Gastrocnemius medialis (tissue), 4 donors: ENCODE measurements at regions not wholly inside any gene's neighbourhood (a gene's known extent, or its start where the extent isn't known, plus 50 kb on each side); places are given as distances from the start of the nearest gene placed in this dataset.

Experiments used
- POLR2A ChIP-seq, 2 donors: fragments of 450-650 bp; IDR thresholded peaks; one replicate each; pipeline ENCODE4 v1.6.1; 2017; ENCODE audit warnings: antibody characterized with exemption in 2 of 2, mild to moderate bottlenecking in 2 of 2, moderate library complexity in 2 of 2
- TF ChIP-seq, protein P1 (sequence below), 5 experiments: fragments of 450-650 bp in 3 of 5; fragments of 200-600 bp in 2 of 5; sonication (generic) in 2 of 5; IDR thresholded peaks in 4 of 5; conservative IDR thresholded peaks in 1 of 5; 1 replicate in 4 of 5; 2 replicates in 1 of 5; pipeline ENCODE4 v1.5.1; 2016 to 2019; ENCODE audit warnings: antibody characterized with exemption in 5 of 5, mild to moderate bottlenecking in 3 of 5, moderate library complexity in 3 of 5

- no peak for TF ChIP-seq POLR2A (IDR thresholded peaks at IDR 0.05)
- TF ChIP-seq, protein P1, sequence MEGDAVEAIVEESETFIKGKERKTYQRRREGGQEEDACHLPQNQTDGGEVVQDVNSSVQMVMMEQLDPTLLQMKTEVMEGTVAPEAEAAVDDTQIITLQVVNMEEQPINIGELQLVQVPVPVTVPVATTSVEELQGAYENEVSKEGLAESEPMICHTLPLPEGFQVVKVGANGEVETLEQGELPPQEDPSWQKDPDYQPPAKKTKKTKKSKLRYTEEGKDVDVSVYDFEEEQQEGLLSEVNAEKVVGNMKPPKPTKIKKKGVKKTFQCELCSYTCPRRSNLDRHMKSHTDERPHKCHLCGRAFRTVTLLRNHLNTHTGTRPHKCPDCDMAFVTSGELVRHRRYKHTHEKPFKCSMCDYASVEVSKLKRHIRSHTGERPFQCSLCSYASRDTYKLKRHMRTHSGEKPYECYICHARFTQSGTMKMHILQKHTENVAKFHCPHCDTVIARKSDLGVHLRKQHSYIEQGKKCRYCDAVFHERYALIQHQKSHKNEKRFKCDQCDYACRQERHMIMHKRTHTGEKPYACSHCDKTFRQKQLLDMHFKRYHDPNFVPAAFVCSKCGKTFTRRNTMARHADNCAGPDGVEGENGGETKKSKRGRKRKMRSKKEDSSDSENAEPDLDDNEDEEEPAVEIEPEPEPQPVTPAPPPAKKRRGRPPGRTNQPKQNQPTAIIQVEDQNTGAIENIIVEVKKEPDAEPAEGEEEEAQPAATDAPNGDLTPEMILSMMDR (IDR thresholded peaks at IDR 0.05 in 4 of 5, conservative IDR thresholded peaks at IDR 0.05 in 1 of 5) = no peak
Observed at GRCh38 chr6:110537208-110538123, 61.1 kb upstream of the SLC22A16 start.
